Stimulated activated CD8-positive, alpha-beta memory T cell treated with anti-CD3 and anti-CD28 coated beads, Interleukin-15, amount 100 ng/mL, for 48 hours (primary cell): ENCODE measurements at regions not wholly inside any gene's neighbourhood (a gene's known extent, or its start where the extent isn't known, plus 50 kb on each side); places are given as distances from the start of the nearest gene placed in this dataset.
"Not testable (repeated sequence)": the region's sequence is repeated elsewhere in the genome, so short reads cannot be mapped to it uniquely, and the experiment has no call there.

Source experiments
- DNase-seq, 2 donors: peaks; one replicate each; pipeline ENCODE4 v3.0.0-alpha.2; 2020; ENCODE audit warnings: low read depth in 2 of 2

DNA sequence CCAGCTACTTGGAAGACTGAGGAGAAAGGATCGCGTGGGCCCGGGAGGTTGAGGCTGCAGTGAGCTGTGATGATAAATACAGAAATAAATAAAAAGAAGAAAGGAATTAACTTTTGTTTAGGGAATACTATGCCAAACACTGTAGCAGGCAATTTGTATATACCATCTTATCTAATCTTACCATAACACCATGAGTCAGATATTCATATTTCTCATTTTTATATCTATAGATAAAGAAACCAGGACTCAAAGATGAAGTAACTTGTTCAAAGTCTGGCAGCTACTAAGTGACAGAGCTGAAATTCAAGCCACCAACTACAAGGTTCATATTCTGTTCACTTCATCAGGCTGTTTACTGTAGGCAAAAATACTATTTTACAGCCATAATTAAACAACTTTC, 119.2 kb upstream of the SLC39A10 start:
- DNase-seq = no peak

DNA sequence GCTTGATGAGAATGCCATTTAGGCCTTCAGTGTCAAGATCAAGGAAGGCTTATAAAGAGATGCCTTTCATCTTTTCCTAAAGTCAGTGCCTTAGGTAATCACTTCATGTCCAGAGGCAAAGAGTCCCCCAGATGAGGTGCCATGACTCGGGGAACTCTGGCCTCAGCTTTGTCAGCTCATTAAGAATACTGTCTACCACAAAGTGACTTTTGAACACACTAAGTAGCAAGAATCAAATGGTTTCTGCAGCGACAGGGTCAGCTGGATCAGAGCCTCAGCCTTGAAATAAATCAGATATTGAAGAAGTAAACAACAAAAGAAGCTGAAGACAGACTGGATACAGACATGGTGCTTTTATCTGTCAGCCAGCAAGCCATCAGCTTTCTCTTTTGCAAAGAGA, 120.1 kb upstream of the SLC39A10 start:
- DNase-seq = no peak

DNA sequence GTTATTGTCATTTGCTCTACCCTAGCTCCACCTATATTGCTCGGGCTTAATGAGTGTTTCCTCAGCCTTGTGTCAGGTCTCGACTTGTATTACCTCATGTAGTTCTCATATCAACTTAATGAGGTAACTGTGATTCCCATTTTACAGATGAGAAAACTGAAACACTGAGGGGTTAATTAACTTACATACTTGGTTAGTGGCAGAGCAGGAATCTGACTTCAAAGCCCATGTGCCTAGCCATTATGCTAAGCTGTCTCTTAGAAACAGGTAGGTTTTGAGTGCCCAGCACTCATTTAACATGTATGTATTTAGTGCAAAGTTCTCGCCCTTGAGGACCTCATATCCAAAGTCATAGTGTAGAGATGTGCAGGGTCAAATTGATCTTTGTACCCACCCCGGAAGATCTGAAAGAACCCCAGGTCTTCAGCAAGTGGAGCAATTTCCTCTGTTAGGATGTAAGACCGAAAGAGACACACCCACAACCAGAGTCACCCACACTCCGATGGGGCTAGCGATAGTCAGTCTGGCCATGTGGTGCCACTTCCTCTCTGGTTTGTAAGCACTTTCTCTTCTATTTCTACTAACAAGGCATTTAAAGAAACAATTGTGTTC, 121.0 kb upstream of the SLC39A10 start:
- DNase-seq = peak; percentile 59 to 70

DNA sequence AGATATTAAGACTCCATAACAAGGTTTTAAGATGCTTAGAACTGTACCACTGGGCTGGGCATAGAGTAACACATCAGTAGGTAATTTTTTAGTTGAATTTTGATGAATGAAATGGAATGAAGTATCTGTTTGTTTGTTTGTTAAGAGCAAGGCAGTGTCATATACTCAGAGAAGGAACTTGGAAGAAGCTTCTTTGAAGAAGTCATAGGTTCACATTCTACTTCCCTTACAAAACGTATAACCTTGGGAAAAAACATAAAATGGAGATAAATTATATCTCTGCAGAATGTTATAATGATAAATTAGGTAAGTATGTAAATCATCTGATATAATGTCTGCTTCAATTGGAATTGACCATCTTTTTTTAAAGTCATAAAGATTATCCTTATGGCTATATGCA, 122.1 kb upstream of the SLC39A10 start:
- no peak for DNase-seq

DNA sequence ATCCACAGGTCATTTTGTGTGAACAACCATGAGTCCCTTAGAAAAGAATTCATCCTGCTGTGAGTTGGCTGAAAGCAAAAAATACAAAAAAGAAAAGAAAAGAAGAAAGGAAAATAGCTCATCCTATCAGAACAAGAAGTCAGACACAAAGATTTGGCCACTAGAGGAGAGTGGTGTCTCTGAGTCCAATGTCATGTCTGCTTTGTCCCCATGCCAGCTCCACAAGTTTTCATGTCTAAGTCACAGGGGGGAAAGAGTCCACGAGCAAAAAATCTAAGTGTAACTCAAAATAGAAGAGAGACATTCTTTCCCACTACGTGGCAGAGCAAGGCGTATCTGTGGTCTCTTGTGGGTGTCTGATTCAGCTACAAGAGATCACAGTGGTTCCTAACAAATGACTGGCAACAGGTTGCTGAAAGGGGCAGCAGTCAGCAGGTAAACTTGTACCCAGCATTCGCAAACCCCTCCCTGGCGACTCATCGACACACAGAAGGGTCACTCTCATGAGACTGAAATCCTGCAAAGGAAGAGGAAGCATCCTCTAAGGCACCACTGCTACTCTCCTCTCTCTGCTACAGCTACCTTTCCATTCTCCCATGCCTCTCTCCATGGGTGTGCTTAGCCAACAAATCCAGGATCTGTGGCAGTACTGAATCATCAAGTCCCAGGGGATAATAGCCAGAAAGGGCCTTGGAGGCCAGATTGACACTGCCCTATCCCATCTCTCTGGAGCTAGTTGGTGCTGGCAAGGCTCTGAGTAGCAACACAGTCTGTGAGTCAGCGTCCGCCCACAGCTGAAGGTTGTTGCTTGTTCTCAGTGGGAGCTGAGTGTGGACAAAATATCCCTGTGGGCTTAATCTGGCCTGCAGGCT, 123.0 kb upstream of the SLC39A10 start:
- peak; percentile 46 to 66 for DNase-seq

DNA sequence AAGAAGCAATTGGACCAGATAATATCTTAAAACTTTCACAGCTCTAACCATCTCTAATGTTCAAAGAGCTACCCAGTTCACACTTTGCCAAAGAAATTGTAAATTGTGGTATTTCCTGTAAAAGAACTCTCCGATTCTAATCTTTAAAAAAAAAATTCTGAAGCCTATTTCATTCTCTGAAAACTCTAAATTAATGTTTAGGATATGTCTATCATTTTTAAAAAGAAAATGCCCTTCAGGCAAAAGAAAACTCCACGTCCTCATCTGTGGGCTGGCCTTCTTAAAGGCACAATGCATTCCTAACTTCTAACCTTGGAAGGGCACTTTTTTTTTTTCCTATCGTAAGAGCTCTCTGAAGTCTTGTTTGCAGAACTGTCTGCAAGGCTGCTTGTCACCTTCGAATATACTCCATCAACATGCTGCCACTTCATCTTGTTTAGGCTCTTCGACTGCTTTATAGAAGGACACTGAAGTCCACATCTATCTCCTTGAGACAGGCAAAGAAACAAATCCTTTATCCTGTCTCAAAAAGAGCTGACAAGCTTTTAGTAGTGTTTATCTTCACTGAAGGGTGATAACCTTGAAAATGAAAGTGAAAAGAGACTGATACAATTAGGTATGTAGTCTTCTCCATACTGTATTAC, 124.3 kb upstream of the SLC39A10 start:
- DNase-seq = no peak

DNA sequence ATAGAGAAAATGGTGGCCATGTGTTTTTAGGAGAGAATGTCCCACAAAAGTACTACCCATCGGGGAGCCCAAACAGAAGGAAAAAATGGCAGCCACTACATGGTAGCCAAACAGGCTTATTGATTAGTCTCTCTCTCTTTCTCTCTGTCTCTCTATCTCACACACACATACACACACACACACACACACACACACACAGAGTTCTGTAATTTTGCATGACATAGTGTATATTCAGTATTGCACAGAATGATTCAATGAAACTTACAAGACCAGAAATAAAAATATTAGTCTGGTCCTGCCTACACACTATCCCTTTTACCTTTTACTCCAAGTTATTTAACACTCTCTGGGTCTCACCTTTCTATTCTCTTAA, 124.8 kb upstream of the SLC39A10 start:
- DNase-seq = no peak

DNA sequence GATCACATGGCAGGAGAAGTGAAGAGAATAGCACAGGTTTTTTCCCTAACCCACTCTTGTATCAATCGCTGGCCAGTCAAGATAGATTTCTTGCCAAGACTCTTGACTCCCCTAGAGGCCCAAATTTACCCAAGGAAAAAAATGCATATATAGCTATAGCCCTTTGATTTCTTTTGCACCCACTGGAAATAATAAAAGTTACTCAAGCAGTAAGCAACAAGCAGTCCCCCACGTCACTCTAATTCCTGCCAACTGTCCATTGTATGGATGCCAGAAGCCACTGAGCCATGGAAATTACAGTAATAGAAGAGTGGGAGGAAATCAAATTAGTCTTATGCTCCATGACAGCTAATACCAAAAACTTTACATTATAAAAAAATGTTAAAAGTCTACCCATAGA, 125.3 kb upstream of the SLC39A10 start:
- DNase-seq = no peak

DNA sequence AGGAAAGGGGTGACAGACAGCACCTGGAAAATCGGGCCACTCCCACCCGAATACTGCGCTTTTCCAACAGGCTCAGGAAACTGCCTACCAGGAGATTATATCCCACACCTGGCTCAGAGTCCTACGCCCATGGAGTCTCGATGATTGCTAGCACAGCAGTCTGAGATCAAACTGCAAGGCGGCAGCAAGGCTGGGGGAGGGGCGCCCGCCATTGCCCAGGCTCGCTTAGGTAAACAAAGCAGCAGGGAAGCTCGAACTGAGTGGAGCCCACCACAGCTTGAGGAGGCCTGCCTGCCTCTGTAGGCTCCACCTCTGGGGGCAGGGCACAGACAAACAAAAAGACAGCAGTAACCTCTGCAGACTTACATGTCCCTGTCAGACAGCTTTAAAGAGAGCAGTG, 133.8 kb upstream of the SLC39A10 start:
- not testable (repeated sequence) for DNase-seq

DNA sequence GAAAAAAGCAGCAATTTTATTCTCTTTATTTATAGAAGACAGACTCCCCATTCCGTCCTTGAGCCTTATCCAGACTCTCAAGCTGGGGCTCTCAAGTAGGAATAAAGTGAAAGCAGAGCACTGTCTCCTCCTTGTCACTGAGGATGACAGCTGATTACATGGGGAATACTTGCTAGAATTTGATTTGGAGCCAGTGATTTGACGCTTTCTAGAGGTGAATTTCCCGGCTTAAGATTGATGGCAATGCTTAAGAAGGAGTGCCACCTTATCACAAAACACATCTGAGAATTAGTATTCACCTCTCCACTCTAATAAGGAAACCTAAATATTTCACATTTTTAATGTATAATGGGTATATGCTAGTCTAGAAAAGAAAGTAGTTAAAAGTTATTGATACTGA, 135.4 kb upstream of the SLC39A10 start:
- DNase-seq = no peak

DNA sequence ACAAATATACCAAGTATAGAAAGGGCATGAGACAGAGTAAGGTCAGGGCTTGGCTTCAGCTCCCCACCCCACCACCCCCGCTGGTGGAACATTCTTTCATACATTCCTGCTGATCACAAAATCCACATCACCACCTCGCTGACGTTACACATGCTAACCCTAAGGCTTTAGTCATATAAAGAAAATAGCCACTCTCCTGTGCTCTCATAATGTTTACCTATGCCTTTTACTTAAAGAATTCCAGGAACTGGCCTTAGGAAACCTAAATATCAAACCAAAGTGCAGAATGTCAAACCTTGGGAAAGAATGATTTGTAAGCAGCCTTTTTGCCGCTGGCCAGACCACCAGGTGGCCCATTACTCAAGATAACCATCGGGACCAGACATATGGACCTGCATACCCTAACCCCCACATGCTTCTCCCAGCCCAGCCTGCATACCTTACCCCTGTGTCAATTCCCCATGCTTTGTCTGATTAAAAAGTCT, 136.3 kb upstream of the SLC39A10 start:
- no peak for DNase-seq

DNA sequence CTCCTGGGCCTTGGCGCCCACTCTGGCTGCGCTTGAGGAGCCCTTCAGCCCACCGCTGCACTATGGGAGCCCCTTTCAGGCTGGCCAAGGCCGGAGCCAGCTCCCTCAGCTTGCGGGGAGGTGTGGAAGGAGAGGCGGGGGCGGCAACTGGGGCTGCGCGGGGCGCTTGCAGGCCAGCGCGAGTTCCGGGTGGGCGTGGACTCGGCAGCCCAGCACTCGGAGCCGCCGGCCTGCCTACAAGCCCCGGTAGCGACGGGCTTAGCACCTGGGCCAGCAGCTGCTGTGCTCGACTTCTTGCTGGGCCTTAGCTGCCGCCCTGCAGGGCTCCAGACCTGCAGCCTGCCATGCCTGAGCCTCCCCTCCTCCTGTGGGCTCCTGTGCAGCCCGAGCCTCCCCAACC, 141.5 kb upstream of the SLC39A10 start:
- no peak for DNase-seq

DNA sequence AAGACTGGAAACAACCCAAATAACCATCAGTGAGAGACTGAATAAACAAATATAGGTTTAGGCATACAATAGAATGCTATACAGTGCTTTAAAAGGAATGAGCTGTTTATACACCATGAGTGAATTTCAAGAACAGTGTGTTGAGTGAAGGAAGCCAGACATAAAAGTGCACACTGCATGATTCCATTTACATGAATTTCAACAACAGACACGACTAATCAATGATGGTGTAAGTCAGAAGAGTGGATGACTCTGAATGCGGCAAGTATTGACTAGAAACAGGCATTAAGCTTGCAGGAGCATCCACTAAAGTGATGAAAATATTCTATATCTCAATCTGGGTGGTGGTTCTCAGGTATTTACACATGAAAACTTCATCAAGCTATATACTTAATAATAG, 142.7 kb upstream of the SLC39A10 start:
- no peak for DNase-seq

DNA sequence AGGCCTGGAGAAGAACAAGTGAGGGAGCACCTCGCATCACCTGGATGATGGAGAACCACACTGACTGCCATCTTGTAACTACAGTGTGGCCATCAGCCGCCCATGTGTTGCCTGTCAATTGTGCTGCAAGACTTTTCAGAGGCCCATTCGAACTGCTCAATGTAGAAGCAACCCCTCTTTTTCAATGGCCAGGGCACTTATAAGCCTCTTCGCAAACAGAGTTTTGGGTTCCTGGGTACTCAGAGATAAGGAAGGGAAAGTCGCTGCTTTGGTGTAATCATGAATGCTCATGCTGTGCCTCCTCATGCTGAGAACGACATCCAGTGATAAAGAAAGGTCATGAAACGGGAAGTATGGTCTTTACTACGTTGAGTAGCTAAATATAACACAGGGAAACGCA, 143.9 kb upstream of the SLC39A10 start:
- no peak for DNase-seq

DNA sequence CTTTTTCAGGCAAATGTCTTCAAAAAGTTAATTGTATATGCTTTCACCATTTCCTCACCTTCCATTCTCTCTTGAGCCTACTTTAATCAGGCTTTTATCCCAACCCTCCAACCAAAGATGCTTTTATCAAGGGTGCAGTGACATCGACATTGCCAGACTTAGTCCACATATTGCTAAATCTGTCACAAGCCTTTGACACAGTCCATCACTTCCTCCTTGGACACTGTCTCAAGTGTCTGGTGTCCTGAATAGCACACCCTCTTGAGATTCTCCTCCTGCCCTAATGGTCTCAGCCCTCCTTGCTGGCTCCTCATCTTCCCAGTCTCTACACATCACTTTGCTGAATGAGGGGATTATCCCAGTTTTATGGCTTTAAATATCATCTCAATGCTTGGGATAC, 147.5 kb upstream of the SLC39A10 start:
- DNase-seq = no peak

DNA sequence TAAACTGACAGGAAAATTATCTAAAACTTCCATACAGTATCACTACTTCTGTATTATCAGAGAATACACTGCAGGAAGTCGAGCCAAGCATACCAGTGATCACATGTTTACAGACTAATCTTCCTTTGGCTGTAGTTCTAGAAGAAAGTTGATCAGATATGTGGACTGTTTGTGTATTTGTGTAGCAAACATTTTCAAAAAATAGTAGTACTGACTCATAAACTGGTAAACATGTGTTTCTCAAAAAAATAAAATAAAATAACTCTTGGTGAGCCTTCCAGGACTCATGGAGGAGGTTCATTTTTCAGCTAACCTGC, 148.9 kb upstream of the SLC39A10 start:
- DNase-seq = no peak

DNA sequence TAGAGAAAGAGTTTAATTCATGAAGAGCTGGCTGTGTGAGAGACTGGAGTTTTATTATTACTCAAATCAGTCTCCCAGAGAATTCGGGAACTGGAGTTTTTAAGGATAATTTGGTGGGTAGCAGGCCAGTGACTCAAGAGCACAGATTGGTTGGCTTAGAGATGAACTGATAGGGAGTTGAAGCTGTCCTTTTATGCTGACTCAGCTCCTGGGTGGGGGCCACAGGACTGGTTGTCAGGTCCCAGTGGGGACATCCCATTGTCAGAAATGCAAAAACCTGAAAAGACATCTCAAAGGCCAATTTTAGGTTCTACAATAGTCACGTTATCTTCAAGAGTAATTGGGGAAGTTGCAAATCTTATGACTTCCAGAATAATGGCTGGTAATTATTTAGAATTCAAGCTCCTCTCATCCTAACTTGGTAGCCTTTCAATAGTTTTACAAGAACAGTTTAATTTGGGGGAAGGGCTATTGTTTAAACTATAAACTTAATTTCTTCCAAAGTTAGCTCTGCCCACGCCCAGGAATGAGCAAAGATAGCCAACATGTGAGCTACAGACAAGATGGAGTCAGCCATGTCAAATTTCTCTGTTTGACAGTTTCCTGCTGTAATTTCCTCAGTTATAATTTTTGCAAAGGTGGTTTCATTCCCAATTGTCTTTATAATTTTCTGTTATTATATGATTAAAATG, 149.4 kb upstream of the SLC39A10 start:
- DNase-seq = no peak

DNA sequence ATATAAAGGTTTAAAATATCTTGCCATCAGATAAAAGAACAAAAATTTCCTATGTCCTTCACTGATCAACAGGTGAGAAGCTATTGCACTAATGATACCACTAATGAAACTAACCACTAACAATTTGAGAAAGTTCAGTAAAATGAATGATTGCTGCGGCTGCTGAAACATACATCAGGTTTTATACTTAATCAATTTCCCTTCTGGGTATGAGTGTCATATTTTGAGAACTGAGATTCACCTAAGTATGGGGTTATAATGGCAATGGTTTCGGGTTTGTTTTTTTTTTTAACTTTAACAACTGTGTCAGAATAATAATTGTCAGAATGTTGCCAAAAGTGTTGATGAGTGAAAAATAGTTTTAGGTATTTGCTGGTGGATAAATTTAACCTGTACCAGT, 151.3 kb upstream of the SLC39A10 start:
- no peak for DNase-seq

DNA sequence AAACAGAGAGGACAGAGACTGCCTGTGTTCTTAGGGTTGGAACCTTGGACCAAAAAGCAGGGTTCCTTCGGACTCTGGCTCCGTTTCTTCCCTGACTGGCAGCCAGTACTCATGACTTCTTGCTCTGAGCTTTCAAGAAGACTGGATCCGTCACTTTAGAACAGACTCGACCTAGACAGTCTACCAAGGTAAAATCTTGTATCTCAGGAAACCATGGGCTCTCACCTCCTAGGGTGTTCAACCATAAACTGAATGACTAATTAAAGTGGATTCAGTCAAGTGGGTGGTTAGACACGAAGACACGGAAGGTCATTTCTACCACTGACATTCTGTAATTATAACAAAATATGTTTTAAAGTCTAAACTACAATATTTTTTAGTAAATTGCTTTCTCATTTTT, 153.8 kb upstream of the SLC39A10 start:
- DNase-seq = no peak

DNA sequence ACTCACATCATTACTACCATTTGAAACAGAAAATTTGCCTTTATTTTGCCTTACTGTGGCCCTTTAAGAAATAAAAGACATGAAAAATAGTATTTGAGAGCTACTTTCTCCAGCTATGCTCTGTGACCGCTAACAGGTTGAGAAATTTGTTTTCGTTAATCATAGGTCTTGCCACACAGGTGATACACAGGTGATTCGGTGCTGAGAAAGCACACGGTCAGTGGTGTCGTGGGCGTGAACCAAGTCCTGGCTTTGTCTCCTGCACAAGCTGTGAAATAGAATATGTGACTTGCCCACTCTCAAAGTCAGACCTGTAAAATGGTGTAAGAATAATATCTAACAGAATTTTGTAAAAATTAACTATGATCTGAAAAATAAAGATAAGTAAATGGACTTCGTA, 155.3 kb upstream of the SLC39A10 start:
- no peak for DNase-seq

DNA sequence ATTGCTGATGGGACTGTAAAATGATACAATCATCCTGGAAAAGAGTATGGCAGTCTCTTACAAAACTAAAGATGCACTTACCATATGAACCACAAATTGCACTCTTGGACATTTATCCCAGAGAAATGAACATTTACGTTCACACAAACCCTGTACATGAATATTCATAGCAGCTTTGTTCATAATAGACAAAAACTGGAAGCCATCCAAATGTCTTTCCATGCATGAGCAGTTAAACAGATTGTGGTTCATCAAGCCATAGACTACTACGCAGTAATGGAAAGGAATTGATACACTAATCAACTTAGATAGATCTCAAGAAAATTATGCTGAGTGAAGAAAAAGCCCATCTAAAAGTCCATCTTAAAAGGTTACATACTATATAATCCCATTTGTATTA, 156.1 kb upstream of the SLC39A10 start:
- no peak for DNase-seq

DNA sequence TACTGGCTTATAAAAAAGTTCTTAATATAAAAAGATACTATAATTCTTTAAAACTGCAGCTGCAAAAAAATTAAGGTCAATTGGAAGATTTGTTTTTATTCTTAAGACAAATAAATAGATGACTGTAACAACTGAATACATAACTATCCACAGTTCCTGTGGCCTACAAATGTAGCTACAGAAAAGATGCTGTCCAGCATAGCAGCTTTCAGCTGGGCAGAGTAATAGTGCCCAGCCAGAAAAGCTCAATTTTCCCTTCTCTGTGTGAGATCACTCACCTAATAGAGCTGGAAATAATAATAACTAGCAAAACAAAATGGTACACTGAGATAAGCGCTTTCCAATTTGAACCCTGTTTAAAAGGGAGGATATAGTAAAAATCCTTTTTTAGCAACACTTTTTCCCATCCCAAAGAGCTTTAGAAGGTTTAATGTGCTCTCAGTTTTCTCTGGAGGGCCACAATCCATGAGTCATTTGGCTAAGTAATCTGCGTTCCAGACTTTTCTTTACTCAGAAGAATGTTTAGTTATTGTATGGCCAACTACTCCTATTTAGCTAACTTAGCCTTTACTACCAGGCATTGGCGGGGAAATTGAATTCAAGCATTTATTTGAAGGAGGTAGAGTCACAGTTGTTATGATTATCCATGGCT, 158.1 kb upstream of the SLC39A10 start:
- DNase-seq = no peak
